Esophagus muscularis mucosa (tissue), 4 donors: ENCODE measurements at regions not wholly inside any gene's neighbourhood (a gene's known extent, or its start where the extent isn't known, plus 50 kb on each side); places are given as distances from the start of the nearest gene placed in this dataset.

Experiments
- DNase-seq: peaks from one replicate; pipeline ENCODE4 v3.0.0-alpha.2; 2017; ENCODE audit errors: extremely low spot score
- H3K27ac ChIP-seq, 4 donors: fragments of 200-600 bp; sonication (generic); replicated peaks in 1 of 4; 1 replicate in 3 of 4; 2 replicates in 1 of 4; pipeline ENCODE4 v1.5.1; 2016 to 2019; ENCODE audit warnings: mild to moderate bottlenecking in 1 of 4
- H3K27me3 ChIP-seq, 4 donors: fragments of 200-600 bp; sonication (generic); one replicate each; pipeline versions ENCODE4 v1.5.1 to v1.6.0; 2016 to 2019
- H3K36me3 ChIP-seq, 4 donors: fragments of 200-600 bp; sonication (generic); one replicate each; pipeline ENCODE4 v1.5.1; 2016 to 2019
- H3K4me1 ChIP-seq, 4 donors: fragments of 200-600 bp; sonication (generic); one replicate each; pipeline ENCODE4 v1.5.1; 2016 to 2019
- H3K4me3 ChIP-seq, 4 donors: fragments of 200-600 bp; sonication (generic); 1 replicate in 2 of 4; 2 replicates in 2 of 4; pipeline ENCODE4 v1.5.1; 2016 to 2019; ENCODE audit warnings: mild to moderate bottlenecking in 4 of 4, moderate library complexity in 1 of 4
- H3K9me3 ChIP-seq, 4 donors: fragments of 200-600 bp; sonication (generic); 1 replicate in 3 of 4; 2 replicates in 1 of 4; pipeline ENCODE4 v1.5.1; 2016 to 2019
- EP300 ChIP-seq: sonication (generic); formaldehyde crosslinking; IDR thresholded peaks from one replicate; pipeline ENCODE4 v1.6.1; 2017; ENCODE audit warnings: antibody characterized with exemption
- POLR2A ChIP-seq: fragments of 450-650 bp; IDR thresholded peaks from one replicate; pipeline ENCODE4 v1.6.1; 2017; ENCODE audit warnings: antibody characterized with exemption, moderate library complexity, mild to moderate bottlenecking, low read depth
- POLR2AphosphoS5 ChIP-seq, 2 donors: sonication (generic); formaldehyde crosslinking; IDR thresholded peaks; one replicate each; pipeline ENCODE4 v1.6.1; 2017; ENCODE audit warnings: antibody characterized with exemption in 2 of 2
- WGBS: methylation state at CpG from one replicate; pipeline ENCODE4 v1.1.5; 2018; 5-methylcytosine and 5-hydroxymethylcytosine counted together
- intact Hi-C: fragments of 100-400 bp; cut with DNase I; formaldehyde crosslinking; loops from one replicate; pipeline ENCODE4 v1.15.1; 2023
- TF ChIP-seq, protein P1 (sequence below), 3 experiments: fragments of 200-600 bp in 2 of 3; fragments of 450-650 bp in 1 of 3; sonication (generic) in 2 of 3; IDR thresholded peaks; one replicate each; pipeline ENCODE4 v1.5.1; 2017 to 2019; ENCODE audit warnings: antibody characterized with exemption in 3 of 3, mild to moderate bottlenecking in 2 of 3, moderate library complexity in 1 of 3

DNA sequence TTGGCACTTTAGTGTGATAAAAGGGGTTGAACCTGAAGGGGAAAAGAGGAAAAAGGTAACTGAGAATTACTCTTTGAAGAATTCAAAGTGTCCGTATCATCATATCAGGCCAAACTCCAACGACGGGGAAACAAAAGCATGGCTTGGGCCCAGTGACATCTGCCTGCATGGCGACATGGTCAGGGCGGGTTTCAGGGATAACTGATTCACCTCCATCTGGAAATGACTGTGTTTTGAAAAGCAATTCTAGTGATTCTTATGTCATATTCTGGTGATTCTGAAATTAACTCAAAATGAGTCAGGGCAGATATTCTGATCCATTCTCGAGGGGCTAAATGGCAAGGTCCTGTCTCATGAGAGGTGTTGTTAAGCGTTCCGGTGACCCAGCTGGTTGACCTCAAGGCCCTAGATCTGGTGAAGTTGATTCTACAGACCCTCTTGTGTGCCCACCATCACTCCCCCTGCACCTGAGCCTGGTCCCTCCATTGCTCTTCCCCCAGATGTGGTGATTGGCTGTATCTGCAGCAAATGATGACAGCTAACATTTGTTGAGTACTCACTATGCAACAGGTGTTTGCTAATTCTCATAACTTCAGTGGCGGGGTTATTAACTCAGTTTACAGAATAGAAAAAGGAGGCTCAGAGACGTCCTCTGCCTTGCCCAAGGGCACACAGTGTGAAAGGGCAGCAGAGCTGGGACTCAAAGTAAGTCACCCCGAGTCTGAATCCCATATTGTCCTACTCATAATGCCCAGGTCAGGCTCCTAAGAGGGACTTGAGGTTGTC, 251.8 kb downstream of the MAF start:
- WGBS = 92% methylated on average over 11 of the region's 11 CpGs
- TF ChIP-seq POLR2AphosphoS5 (IDR thresholded peaks at IDR 0.05) (no peak), POLR2A (no peak), EP300 (no peak)
- TF ChIP-seq, protein P1, sequence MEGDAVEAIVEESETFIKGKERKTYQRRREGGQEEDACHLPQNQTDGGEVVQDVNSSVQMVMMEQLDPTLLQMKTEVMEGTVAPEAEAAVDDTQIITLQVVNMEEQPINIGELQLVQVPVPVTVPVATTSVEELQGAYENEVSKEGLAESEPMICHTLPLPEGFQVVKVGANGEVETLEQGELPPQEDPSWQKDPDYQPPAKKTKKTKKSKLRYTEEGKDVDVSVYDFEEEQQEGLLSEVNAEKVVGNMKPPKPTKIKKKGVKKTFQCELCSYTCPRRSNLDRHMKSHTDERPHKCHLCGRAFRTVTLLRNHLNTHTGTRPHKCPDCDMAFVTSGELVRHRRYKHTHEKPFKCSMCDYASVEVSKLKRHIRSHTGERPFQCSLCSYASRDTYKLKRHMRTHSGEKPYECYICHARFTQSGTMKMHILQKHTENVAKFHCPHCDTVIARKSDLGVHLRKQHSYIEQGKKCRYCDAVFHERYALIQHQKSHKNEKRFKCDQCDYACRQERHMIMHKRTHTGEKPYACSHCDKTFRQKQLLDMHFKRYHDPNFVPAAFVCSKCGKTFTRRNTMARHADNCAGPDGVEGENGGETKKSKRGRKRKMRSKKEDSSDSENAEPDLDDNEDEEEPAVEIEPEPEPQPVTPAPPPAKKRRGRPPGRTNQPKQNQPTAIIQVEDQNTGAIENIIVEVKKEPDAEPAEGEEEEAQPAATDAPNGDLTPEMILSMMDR (IDR thresholded peaks at IDR 0.05) = no peak
- Histone ChIP-seq H3K4me1 (no peaks in the 10 kb centered on the region), H3K27ac (no peak overlapping the region), H3K27me3 (peaks cover 0 to 23% (median 0%) of the 10 kb centered on the region in 4 donors), H3K4me3 (no peak overlapping the region), H3K9me3 (no peaks in the 10 kb centered on the region), H3K36me3 (no peaks in the 10 kb centered on the region)
- DNase-seq = no peak
- intact Hi-C loops = no loop called here

DNA sequence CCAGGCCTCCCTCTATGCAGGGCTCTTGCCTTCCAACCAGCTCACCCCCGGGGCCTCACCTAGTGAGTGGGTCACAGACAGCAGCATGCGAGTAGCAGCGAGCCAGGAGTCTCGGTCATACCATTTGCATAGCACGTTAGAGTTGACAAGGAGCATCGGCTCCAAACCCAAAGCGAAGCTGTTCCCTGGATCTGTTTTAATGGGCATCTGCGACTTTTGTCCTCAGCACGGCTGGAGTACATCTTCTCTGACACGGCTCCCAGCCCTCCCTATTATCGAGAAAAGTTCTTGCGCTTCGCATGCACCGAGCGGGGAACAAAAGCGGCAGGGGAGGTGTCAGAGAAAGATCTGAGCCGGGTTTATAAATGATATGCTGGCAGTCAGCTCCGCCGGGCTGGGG, 253.3 kb downstream of the MAF start:
- 74% methylated on average over 19 of the region's 19 CpGs for WGBS
- Histone ChIP-seq H3K27ac (no peak overlapping the region), H3K9me3 (no peaks in the 10 kb centered on the region), H3K36me3 (no peaks in the 10 kb centered on the region), H3K4me1 (no peaks in the 10 kb centered on the region), H3K4me3 (no peak overlapping the region), H3K27me3 (peaks cover 0 to 23% (median 0%) of the 10 kb centered on the region in 4 donors)
- no peak for TF ChIP-seq EP300
- TF ChIP-seq, protein P1 (IDR thresholded peaks at IDR 0.05) = no peak
- TF ChIP-seq POLR2AphosphoS5 (IDR thresholded peaks at IDR 0.05) = no peak
- no peak for DNase-seq
- intact Hi-C loops = no loop called here

DNA sequence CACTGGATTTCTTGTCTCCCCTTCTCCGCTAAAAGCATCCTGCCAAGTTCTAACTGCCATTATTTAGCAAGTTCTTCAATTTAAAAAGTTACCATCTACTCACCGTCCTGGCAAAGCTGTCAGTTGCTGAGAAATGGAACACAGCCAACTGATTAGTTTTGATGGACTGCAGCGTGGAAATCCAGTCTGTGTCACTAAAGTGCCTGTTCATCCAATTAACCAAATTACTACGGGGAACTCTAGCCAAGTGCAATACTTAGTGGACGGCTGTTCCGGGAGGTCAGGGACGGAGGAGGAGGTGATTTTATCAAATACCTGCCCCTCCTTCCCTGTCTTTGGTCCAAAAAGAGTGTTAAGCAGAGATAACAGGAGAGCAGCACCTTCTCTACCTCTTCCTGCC, 260.7 kb downstream of the MAF start:
- no peak overlapping the region for H3K27ac ChIP-seq
- TF ChIP-seq EP300 (no peak), POLR2AphosphoS5 (IDR thresholded peaks at IDR 0.05) (no peak), POLR2A (no peak)
- TF ChIP-seq, protein P1 (IDR thresholded peaks at IDR 0.05) = no peak
- H3K27me3 ChIP-seq = no peaks in the 10 kb centered on the region
- H3K4me1 ChIP-seq = peaks cover 0 to 16% (median 14%) of the 10 kb centered on the region in 4 donors
- no peak overlapping the region for H3K4me3 ChIP-seq
- H3K9me3 ChIP-seq = no peaks in the 10 kb centered on the region
- 83% methylated on average over 7 of the region's 7 CpGs for WGBS
- H3K36me3 ChIP-seq = no peaks in the 10 kb centered on the region
- intact Hi-C loops = no loop called here
- no peak for DNase-seq

DNA sequence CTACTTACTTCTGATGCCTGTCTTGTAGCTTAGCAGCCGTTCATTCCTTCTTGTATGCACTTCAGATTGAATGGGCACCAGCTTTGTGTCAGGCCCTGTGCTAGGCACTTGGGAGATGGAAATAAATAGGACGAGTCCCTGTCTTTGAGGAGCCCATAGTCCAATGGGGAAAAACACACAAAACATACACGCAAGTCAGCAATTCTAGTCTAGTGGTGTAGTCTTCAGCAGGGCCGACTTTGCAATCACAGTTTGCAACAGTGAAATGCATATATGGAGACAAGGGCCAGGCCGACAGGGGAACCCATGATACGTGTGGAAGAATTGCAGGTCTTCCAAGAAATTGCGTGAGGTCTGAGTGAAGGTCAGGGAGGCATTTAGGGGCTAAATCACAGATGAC, 262.6 kb downstream of the MAF start:
- Histone ChIP-seq H3K9me3 (no peaks in the 10 kb centered on the region), H3K4me1 (peaks cover 0 to 16% (median 14%) of the 10 kb centered on the region in 4 donors), H3K4me3 (no peak overlapping the region), H3K27me3 (peaks cover 0 to 1% (median 0%) of the 10 kb centered on the region in 4 donors), H3K36me3 (no peaks in the 10 kb centered on the region), H3K27ac (no peak overlapping the region)
- TF ChIP-seq POLR2A (no peak), POLR2AphosphoS5 (IDR thresholded peaks at IDR 0.05) (no peak)
- TF ChIP-seq, protein P1 (IDR thresholded peaks at IDR 0.05) = no peak
- intact Hi-C loops = no loop called here
- 93% methylated on average over 7 of the region's 7 CpGs for WGBS
- no peak for DNase-seq
